ENCODE measurements at regions not wholly inside any gene's neighbourhood (a gene's known extent, or its start where the extent isn't known, plus 50 kb on each side); places are given as distances from the start of the nearest gene placed in this dataset.
"Not testable (repeated sequence)": the region's sequence is repeated elsewhere in the genome, so short reads cannot be mapped to it uniquely, and the experiment has no call there.

- DNase-seq = no peak
Observed at GRCh38 chr7:26085771-26086170, 66.2 kb upstream of the NFE2L3 start.

DNA sequence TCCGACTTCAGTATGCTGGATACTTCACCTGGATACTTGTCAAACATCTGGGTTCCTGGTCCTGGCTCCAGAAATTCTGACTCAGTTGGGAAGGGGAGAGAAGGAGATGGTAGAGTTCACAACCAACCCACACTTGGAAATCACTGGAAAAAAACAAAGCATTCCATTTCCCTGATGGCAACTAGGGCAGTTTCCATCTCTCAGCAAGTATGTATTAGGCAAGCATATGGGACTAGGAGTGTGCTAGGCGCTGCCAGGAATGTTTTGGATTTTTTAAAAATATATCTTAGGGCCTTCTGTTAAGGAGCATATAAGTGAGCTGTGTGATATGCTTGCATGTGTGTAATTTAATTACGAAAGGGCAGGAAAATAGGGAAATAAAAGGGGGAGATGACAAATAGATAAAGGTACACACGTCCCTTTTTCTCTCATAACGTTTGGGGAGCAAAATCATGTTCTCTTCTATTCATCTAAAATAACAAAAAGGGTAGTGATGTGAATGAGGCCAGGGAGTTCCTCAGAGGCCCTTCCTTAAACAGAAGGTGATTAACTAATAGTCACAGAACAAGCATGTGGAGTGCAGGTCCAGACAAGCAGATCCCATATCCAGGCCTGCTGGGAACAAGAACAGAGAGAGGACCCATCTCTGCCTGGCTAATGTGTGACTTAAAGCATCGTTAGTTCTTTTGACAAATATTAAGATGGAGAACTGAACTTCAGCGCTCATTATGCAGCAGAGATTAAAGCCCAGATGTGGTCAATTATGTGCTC, 64.5 kb upstream of the NFE2L3 start:
- DNase-seq = no peak

GRCh38 chr7:26089469-26089868, 62.5 kb upstream of the NFE2L3 start:
- not testable (repeated sequence) for DNase-seq

DNA sequence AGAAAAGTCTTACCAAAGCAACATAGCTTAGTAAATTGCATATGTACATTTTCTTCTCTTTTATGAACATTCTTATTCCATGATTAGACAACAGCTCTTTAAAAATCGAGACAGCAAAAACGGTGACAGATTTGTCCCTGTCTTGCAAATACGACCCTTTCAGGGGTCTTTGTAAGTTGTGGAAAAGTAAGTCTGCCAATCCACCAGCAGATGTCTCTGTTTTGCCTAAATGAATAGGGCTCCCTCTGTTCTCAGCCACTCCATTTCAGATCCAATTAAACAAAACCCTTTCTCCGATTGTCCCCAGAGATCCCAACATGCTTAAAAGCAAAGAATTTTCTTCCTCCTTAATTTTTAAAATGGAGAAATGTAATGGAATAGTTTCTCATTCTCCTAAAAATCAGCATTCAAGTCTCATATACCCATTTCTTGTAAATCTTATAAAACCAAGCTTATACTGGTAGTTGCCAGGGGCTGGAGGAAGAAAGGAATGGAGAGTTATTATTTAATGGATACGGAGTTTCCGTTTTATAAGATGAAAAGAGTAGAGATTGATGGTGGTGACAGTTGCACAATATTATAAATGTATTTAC, 61.0 kb upstream of the NFE2L3 start:
- peak; percentile 69 for DNase-seq

- no peak for DNase-seq
Observed at GRCh38 chr7:26091933-26092332, 60.1 kb upstream of the NFE2L3 start.

DNA sequence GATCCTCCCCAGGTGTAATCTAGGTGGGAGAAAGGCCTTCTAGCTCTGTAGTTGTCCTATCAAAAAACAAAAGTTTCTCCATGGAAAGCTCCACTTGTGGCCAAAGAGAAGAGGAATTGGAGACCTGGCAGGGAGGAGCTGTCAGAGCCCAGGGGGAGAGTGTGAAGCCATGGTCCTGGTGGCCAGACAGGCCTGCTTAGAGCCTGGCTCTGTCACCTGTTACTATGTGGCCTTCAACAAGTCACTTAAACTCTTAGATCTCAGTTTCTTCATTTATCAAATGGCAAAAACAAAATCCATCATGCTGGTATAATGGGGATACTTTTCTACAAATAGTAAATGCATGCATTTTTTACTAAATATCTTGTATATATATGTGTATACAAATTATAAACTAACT, 59.0 kb upstream of the NFE2L3 start:
- DNase-seq = no peak

GRCh38 chr7:26096136-26096535, 55.9 kb upstream of the NFE2L3 start:
- no peak for DNase-seq

- no peak for DNase-seq
Observed at GRCh38 chr7:26097837-26098668, 53.9 kb upstream of the NFE2L3 start.

DNA sequence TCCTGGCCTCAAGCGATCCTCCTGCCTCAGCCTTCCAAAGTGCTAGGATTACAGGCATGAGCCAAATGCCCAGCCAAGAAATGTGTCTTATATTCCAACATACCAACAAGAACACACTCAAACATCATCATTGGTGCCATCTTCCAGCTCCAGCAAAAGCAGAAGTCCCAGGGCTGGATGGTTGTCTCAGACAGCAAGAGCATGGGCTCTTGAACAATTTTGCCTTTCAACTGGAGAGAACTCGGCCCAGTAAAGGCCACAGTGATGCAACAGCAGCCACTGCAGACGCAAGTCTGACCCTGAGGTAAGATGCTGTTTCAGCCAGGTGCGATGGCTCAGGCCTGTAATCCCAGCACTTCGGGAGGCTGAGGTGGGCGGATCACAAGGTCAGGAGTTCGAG, 52.8 kb upstream of the NFE2L3 start:
- no peak for DNase-seq

GRCh38 chr7:26100406-26101339, 51.3 kb upstream of the NFE2L3 start:
- no peak for DNase-seq

GRCh38 chr7:26101361-26102151, 50.4 kb upstream of the NFE2L3 start:
- no peak for DNase-seq

GRCh38 chr7:26102176-26102575, 49.8 kb upstream of the NFE2L3 start:
- no peak for DNase-seq

Data from left kidney (tissue), 1 donor.